ENCODE measurements at regions not wholly inside any gene's neighbourhood (a gene's known extent, or its start where the extent isn't known, plus 50 kb on each side); places are given as distances from the start of the nearest gene placed in this dataset.
"Not testable (repeated sequence)": the region's sequence is repeated elsewhere in the genome, so short reads cannot be mapped to it uniquely, and the experiment has no call there.

DNA sequence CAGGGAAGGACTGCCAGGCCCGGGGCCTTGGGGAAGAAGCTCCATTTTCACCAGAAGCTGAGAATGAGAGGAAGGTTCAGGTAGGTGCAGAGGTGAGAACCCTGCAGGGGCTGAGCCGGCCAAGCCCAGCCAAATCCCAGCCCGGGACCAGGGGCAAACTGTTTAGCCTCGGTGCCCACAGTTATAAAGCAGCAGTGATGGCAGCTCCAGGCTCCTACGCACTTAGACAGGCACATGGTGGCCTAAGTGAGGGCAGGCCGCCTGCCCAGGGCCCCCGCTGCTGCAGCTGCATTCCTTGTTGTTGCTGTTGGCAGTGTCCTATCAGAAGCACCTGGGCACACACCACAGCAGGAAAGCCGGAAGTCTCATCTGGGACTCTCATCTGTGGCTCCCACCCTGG is 159.9 kb upstream of the FOXD4L5 start:
- Histone ChIP-seq H3K36me3 (ENCODE audit: insufficient read depth, low read length) (no peaks in the 10 kb centered on the region), H3F3A (ENCODE audit: low read depth) (no peaks in the 10 kb centered on the region), H3K4me3 (ENCODE audit: low read length, poor library complexity, severe bottlenecking) (no peak overlapping the region), H3K9me2 (replicated peaks; ENCODE audit: low read depth, low read length) (no peaks in the 10 kb centered on the region), H3K9ac (ENCODE audit: low read depth, low read length, poor library complexity, severe bottlenecking) (no peak overlapping the region), H3K27me3 (ENCODE audit: insufficient read depth, low read length, poor library complexity, severe bottlenecking) (no peaks in the 10 kb centered on the region), H2AFZ (ENCODE audit: low read length) (no peak overlapping the region), H3K79me2 (ENCODE audit: insufficient read depth, low read length) (no peaks in the 10 kb centered on the region), H4K20me1 (ENCODE audit: insufficient read depth, low read length, poor library complexity, severe bottlenecking) (no peaks in the 10 kb centered on the region), H3K9me3 (ENCODE audit: insufficient read depth, low read depth, low read length) (no peaks in the 10 kb centered on the region), H3K4me2 (ENCODE audit: low read depth, low read length, poor library complexity, severe bottlenecking) (no peak overlapping the region), H3K4me1 (ENCODE audit: insufficient read depth, low read length, poor library complexity, severe bottlenecking) (no peaks in the 10 kb centered on the region)
- no peak for TF ChIP-seq EZH2phosphoT487 (IDR thresholded peaks at IDR 0.05; ENCODE audit: borderline replicate concordance)
- TF ChIP-seq, protein P1, sequence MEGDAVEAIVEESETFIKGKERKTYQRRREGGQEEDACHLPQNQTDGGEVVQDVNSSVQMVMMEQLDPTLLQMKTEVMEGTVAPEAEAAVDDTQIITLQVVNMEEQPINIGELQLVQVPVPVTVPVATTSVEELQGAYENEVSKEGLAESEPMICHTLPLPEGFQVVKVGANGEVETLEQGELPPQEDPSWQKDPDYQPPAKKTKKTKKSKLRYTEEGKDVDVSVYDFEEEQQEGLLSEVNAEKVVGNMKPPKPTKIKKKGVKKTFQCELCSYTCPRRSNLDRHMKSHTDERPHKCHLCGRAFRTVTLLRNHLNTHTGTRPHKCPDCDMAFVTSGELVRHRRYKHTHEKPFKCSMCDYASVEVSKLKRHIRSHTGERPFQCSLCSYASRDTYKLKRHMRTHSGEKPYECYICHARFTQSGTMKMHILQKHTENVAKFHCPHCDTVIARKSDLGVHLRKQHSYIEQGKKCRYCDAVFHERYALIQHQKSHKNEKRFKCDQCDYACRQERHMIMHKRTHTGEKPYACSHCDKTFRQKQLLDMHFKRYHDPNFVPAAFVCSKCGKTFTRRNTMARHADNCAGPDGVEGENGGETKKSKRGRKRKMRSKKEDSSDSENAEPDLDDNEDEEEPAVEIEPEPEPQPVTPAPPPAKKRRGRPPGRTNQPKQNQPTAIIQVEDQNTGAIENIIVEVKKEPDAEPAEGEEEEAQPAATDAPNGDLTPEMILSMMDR (conservative IDR thresholded peaks at IDR 0.05; ENCODE audit: low read length): no peak

DNA sequence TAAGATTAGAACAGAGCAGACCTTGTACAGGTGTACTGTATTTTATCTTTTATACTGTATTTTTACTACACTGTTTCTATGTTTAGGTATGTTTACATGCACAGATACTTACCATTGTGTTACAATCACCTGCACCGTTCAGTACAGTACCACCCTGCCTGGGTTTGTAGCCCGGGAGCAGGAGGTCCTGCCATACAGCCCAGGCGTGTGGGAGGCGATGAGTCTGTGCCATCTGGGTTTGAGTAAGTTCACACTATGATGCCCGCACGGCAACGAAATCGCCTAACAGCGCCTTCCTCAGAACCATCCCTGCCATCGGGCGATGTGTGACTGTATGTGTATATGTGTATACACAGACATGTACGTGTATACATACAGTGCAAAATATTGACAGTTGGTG is 157.1 kb upstream of the FOXD4L5 start:
- not testable (repeated sequence) for H2AFZ ChIP-seq (ENCODE audit: low read length); H3K9ac ChIP-seq (ENCODE audit: low read depth, low read length, poor library complexity, severe bottlenecking); H3K9me3 ChIP-seq (ENCODE audit: insufficient read depth, low read depth, low read length); H3K4me2 ChIP-seq (ENCODE audit: low read depth, low read length, poor library complexity, severe bottlenecking); H3K27me3 ChIP-seq (ENCODE audit: insufficient read depth, low read length, poor library complexity, severe bottlenecking); H3K9me2 ChIP-seq (replicated peaks; ENCODE audit: low read depth, low read length); H3K4me1 ChIP-seq (ENCODE audit: insufficient read depth, low read length, poor library complexity, severe bottlenecking); H3K4me3 ChIP-seq (ENCODE audit: low read length, poor library complexity, severe bottlenecking); H3F3A ChIP-seq (ENCODE audit: low read depth); H3K36me3 ChIP-seq (ENCODE audit: insufficient read depth, low read length); H4K20me1 ChIP-seq (ENCODE audit: insufficient read depth, low read length, poor library complexity, severe bottlenecking); H3K79me2 ChIP-seq (ENCODE audit: insufficient read depth, low read length)

DNA sequence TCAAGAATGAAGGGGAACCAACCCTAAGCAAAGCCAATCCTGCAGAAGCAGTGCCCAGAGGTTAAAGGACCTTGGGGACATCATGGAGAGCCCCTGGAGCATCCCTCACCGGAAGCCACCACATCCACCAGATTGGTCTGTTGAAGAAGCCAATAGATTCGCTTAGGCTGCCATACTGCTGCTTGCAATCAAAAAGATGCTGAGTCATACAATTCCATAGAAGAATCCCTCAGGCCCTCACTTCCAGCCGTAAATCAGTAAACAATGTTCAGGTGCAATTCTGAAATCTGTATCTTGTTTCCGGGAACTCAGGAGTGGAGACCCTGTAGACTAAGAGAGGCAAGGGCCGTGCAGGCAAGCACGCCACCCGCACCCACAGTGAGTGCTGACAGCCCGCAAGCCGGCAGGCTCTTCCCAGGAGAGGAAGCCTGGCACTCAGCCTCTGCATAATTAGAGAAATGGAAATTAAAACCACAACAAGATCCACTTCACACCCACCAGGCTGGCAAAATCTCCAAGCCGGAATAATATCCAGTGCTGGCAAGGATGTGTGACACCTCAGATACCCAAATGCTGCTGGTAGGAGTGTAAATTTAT is 156.4 kb upstream of the FOXD4L5 start:
- H3K9ac ChIP-seq (ENCODE audit: low read depth, low read length, poor library complexity, severe bottlenecking); H3K9me3 ChIP-seq (ENCODE audit: insufficient read depth, low read depth, low read length); H3K4me3 ChIP-seq (ENCODE audit: low read length, poor library complexity, severe bottlenecking); H3K4me2 ChIP-seq (ENCODE audit: low read depth, low read length, poor library complexity, severe bottlenecking); H3K36me3 ChIP-seq (ENCODE audit: insufficient read depth, low read length); H3F3A ChIP-seq (ENCODE audit: low read depth); H2AFZ ChIP-seq (ENCODE audit: low read length); H3K4me1 ChIP-seq (ENCODE audit: insufficient read depth, low read length, poor library complexity, severe bottlenecking); H3K27me3 ChIP-seq (ENCODE audit: insufficient read depth, low read length, poor library complexity, severe bottlenecking); H3K79me2 ChIP-seq (ENCODE audit: insufficient read depth, low read length); H3K9me2 ChIP-seq (replicated peaks; ENCODE audit: low read depth, low read length); H4K20me1 ChIP-seq (ENCODE audit: insufficient read depth, low read length, poor library complexity, severe bottlenecking): not testable (repeated sequence)

DNA sequence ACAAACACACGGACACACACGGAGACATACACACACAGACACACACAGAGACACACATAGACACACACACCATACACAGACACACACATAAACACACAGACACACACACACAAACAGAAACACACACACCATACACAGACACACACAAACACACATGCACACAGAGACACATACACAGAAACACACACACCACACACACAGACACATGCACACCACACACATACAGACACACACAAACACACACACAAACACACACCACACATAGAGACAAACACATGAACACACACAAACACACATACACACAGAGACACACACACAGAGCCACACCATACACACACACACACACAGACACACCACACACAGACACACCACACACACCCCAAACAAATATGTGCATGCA is 152.7 kb upstream of the FOXD4L5 start:
- H4K20me1 ChIP-seq (ENCODE audit: insufficient read depth, low read length, poor library complexity, severe bottlenecking): no peaks in the 10 kb centered on the region

More for the DNA sequence above, 152.7 kb upstream of the FOXD4L5 start:
- no peaks in the 10 kb centered on the region for H3K79me2 ChIP-seq (ENCODE audit: insufficient read depth, low read length)
- H3K9ac ChIP-seq (ENCODE audit: low read depth, low read length, poor library complexity, severe bottlenecking): no peak overlapping the region
- no peaks in the 10 kb centered on the region for H3K27me3 ChIP-seq (ENCODE audit: insufficient read depth, low read length, poor library complexity, severe bottlenecking)
- no peak overlapping the region for H3K4me2 ChIP-seq (ENCODE audit: low read depth, low read length, poor library complexity, severe bottlenecking)
- H3K9me3 ChIP-seq (ENCODE audit: insufficient read depth, low read depth, low read length): no peaks in the 10 kb centered on the region; the same call in 1 of the 2 replicates
- no peaks in the 10 kb centered on the region for H3K4me1 ChIP-seq (ENCODE audit: insufficient read depth, low read length, poor library complexity, severe bottlenecking)
- no peak overlapping the region for H3K4me3 ChIP-seq (ENCODE audit: low read length, poor library complexity, severe bottlenecking)
- H3K9me2 ChIP-seq (replicated peaks; ENCODE audit: low read depth, low read length): no peaks in the 10 kb centered on the region
- no peak overlapping the region for H2AFZ ChIP-seq (ENCODE audit: low read length)
- H3F3A ChIP-seq (ENCODE audit: low read depth): no peaks in the 10 kb centered on the region
- TF ChIP-seq EZH2phosphoT487 (IDR thresholded peaks at IDR 0.05; ENCODE audit: borderline replicate concordance): no peak
- TF ChIP-seq, protein P1 (conservative IDR thresholded peaks at IDR 0.05; ENCODE audit: low read length): no peak
- no peaks in the 10 kb centered on the region for H3K36me3 ChIP-seq (ENCODE audit: insufficient read depth, low read length)
